Lower lobe of right lung (tissue), 2 donors: ENCODE measurements at regions not wholly inside any gene's neighbourhood (a gene's known extent, or its start where the extent isn't known, plus 50 kb on each side); places are given as distances from the start of the nearest gene placed in this dataset.

Experiments used
- ATAC-seq, 2 donors: fragments of 200-7000 bp; cut with Tn5 transposase; one replicate each; pipeline ENCODE4 v1.9.1; 2020 to 2022; ENCODE audit warnings: mild to moderate bottlenecking in 2 of 2, moderate library complexity in 2 of 2
- DNase-seq: peaks from one replicate; pipeline ENCODE4 v3.0.0-alpha.2; 2020
- H3K27ac ChIP-seq: fragments of 200-600 bp; one replicate; pipeline ENCODE4 v1.8.0; 2022
- H3K27me3 ChIP-seq: fragments of 200-600 bp; one replicate; pipeline ENCODE4 v1.8.0; 2022; ENCODE audit warnings: low read depth
- H3K36me3 ChIP-seq: fragments of 200-600 bp; one replicate; pipeline ENCODE4 v1.8.0; 2022; ENCODE audit warnings: mild to moderate bottlenecking
- H3K4me1 ChIP-seq: fragments of 200-600 bp; one replicate; pipeline ENCODE4 v1.8.0; 2022
- H3K4me3 ChIP-seq: fragments of 200-600 bp; one replicate; pipeline ENCODE4 v1.8.0; 2022; ENCODE audit warnings: mild to moderate bottlenecking
- H3K9me3 ChIP-seq: fragments of 200-600 bp; one replicate; pipeline ENCODE4 v1.8.0; 2022
- intact Hi-C: fragments of 100-400 bp; cut with DNase I; formaldehyde crosslinking; loops from one replicate; pipeline ENCODE4 v1.11.0; 2022
- TF ChIP-seq, protein P1 (sequence below): fragments of 200-600 bp; IDR thresholded peaks from one replicate; pipeline ENCODE4 v1.8.0; 2022; ENCODE audit warnings: antibody characterized with exemption, mild to moderate bottlenecking
- donor health status: DM: no; HTN: yes; CAD: no; lungs with severe emphysema.

DNA sequence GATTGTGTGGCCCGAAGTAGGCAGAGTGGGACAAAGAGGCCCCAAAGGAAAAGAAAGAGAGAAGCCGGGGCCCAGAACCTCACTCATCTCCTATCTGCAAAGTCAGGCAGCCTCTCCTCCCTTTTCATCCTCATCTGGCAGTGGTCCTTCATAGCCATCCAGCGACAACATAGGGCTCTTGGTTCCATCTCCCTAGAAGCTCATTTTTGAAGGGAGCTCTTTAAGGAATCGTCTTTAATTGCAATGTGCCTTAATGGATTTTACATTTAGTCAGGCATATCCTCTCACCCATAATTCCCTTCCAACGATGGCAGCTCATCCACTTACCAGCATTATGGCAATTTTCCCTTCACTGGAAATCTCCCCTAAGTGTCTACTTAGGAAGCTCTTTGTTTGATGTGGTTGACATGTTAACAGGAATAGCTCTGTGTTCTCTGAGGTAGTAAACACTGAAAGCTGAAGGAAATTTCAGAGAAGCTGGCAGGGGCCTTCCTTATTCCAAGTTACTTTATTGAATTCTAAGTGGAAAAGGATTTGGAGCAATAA, 780.6 kb downstream of the TSN start:
- ATAC-seq (no peak), DNase-seq (no peak)

DNA sequence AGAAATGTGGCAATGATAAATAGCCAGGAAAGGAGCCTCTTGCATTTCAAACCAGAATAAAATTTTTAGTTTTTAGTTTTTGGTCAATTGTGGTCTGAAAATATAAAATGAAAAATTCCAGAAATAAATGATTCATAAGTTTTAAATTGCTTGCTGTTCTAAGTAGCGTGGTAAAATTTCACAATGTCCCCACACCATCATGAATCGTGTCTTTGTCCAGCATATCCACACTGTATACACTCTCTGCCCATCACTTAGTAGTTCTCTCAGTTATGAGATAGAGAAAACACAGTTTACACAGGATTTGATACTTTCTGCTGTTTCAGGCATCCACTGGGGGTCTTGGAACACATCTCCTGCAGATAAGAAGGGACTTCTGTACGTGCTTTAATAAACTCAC, 783.9 kb downstream of the TSN start:
- intact Hi-C loops: no loop called here
- Histone ChIP-seq H3K27ac (no peak overlapping the region), H3K36me3 (no peaks in the 10 kb centered on the region), H3K4me3 (no peak overlapping the region), H3K27me3 (no peaks in the 10 kb centered on the region), H3K9me3 (no peaks in the 10 kb centered on the region), H3K4me1 (no peaks in the 10 kb centered on the region)
- no peak for DNase-seq
- TF ChIP-seq, protein P1, sequence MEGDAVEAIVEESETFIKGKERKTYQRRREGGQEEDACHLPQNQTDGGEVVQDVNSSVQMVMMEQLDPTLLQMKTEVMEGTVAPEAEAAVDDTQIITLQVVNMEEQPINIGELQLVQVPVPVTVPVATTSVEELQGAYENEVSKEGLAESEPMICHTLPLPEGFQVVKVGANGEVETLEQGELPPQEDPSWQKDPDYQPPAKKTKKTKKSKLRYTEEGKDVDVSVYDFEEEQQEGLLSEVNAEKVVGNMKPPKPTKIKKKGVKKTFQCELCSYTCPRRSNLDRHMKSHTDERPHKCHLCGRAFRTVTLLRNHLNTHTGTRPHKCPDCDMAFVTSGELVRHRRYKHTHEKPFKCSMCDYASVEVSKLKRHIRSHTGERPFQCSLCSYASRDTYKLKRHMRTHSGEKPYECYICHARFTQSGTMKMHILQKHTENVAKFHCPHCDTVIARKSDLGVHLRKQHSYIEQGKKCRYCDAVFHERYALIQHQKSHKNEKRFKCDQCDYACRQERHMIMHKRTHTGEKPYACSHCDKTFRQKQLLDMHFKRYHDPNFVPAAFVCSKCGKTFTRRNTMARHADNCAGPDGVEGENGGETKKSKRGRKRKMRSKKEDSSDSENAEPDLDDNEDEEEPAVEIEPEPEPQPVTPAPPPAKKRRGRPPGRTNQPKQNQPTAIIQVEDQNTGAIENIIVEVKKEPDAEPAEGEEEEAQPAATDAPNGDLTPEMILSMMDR: no peak
- ATAC-seq: no peak

More for the DNA sequence above, 780.6 kb downstream of the TSN start:
- Histone ChIP-seq H3K4me1 (no peaks in the 10 kb centered on the region), H3K27me3 (no peaks in the 10 kb centered on the region), H3K36me3 (no peaks in the 10 kb centered on the region), H3K4me3 (no peak overlapping the region), H3K9me3 (no peaks in the 10 kb centered on the region), H3K27ac (no peak overlapping the region)
- intact Hi-C loops: no loop called here
- TF ChIP-seq, protein P1: no peak

DNA sequence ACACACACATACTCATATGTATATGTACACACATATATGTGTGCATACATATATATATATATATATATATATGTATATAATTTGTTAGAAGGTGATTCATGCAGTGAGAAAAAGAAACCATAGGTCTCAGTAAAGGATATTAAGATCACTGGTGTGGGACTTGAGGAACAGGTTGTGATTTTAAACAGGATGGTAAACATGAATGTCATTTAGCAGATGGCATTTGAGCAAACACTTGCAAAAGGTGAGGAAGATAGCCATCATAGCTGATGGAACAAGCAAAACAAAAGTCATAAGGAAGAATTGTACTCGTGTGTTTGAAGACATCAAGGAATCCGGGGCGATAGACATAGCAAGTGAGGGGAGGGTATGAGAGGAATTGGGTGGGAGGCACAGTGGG, 784.5 kb downstream of the TSN start:
- ATAC-seq (no peak), DNase-seq (no peak)
- Histone ChIP-seq H3K4me1 (no peaks in the 10 kb centered on the region), H3K27ac (no peak overlapping the region), H3K36me3 (no peaks in the 10 kb centered on the region), H3K4me3 (no peak overlapping the region), H3K27me3 (no peaks in the 10 kb centered on the region), H3K9me3 (no peaks in the 10 kb centered on the region)
- TF ChIP-seq, protein P1: no peak
- intact Hi-C loops: no loop called here

DNA sequence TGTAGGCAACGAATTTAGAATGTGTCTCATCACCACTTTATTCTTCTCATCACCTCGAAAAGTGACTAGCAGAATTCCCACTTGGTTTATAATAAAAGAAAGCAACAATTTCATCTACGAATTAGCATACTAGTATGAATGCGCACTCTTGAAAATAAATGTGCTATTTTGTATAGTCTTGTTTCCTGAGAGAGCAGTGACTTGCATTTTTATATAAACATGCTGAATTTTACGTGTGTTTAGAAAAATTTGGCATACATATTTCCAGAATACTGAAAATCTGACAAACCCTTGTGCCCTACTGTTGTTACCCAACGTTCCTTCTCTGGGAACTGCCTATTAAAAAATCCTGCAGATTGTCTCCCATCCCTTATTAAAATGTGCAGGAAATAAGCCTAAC, 786.8 kb downstream of the TSN start:
- Histone ChIP-seq H3K9me3 (no peaks in the 10 kb centered on the region), H3K4me1 (no peaks in the 10 kb centered on the region), H3K4me3 (no peak overlapping the region), H3K27ac (no peak overlapping the region), H3K27me3 (no peaks in the 10 kb centered on the region), H3K36me3 (no peaks in the 10 kb centered on the region)
- DNase-seq (no peak), ATAC-seq (no peak)
- intact Hi-C loops: no loop called here
- TF ChIP-seq, protein P1: no peak

DNA sequence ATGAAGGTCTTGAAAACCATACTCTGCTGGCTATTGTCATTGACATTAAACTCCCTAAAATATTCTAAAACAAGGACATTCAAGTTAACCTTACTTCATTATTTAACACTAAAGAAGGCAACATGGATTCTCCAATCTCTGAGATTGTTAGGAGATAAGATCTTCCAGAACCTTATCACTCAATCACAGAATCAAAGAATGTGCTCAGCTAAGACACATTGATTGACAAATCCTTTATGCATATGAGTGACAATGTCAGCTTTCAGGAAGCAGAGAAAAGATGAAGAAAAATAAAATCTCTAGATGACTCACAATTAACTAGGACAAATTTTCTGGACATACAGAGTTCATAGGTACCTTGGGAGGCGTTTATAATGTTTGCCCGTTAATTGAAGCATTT, 787.2 kb downstream of the TSN start:
- TF ChIP-seq, protein P1: no peak
- no peaks in the 10 kb centered on the region for H3K36me3 ChIP-seq
- no peaks in the 10 kb centered on the region for H3K9me3 ChIP-seq
- H3K27me3 ChIP-seq: no peaks in the 10 kb centered on the region
- intact Hi-C loops: no loop called here
- DNase-seq (no peak), ATAC-seq (no peak)
- H3K4me1 ChIP-seq: no peaks in the 10 kb centered on the region
- H3K27ac ChIP-seq: no peak overlapping the region
- no peak overlapping the region for H3K4me3 ChIP-seq

DNA sequence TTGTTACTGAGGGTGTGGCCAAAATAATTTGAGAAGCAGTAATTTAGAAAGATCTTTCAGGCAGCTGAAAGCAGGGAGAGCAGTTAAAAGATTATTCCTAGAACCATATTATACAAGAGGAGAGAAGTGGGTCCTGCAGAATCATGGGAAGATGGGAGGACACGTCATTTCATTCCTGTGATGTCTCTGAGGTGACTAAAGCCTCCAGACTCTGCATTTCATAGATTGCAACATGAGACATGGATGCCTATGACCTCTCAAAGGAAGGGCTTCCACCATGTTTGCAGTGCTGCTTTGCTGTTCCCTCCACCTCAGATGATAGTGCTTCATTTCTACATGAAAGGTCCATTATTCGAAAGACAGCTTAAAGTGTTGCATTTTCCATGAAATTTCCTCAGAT, 788.4 kb downstream of the TSN start:
- DNase-seq (no peak), ATAC-seq (no peak)
- intact Hi-C loops: no loop called here
- H3K9me3 ChIP-seq: no peaks in the 10 kb centered on the region
- H3K27me3 ChIP-seq: no peaks in the 10 kb centered on the region
- H3K4me3 ChIP-seq: no peak overlapping the region
- TF ChIP-seq, protein P1: no peak
- no peaks in the 10 kb centered on the region for H3K36me3 ChIP-seq
- H3K27ac ChIP-seq: no peak overlapping the region
- H3K4me1 ChIP-seq: no peaks in the 10 kb centered on the region
